ENCODE measurements at regions not wholly inside any gene's neighbourhood (a gene's known extent, or its start where the extent isn't known, plus 50 kb on each side); places are given as distances from the start of the nearest gene placed in this dataset.
A peak's percentile ranks its signal among the peaks of the same experiment; 100 is the strongest.

GRCh38 chr21:28783641-28784185 is 209.0 kb downstream of the LTN1 start:
- no peak for DNase-seq

DNA sequence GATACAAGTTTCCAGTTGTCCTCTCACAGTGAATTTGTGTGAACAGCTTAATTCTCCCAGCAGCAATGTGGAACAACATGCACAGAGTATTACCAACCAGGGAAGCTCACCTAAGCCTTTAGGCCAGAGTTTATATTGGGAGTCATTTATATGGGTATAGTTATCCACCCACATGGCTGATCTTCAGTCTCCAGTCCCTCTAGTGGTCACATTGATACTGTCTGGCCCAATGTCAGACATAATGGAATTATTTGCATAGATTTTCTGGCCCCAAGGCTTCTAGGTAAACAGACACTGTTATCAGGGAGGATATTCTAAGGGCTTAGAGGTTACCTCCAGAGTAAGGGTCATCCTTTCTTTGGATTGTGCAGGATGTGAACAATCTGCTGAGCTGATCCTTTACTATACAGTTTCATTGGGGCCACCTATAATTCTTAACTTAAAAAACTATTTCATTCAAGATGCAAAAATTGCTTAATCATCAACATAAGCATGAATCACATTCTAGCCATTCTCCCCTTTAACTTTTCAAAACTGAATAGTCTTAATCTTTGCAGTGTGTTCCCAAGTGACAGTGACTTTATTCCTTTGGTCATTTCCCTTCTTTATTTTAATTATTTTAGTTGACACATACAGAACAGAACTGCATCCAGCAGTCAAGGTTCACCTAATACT is 210.9 kb downstream of the LTN1 start:
- no peak for DNase-seq

- DNase-seq = no peak
Measured at GRCh38 chr21:28779914-28780313, 212.8 kb downstream of the LTN1 start.

DNA sequence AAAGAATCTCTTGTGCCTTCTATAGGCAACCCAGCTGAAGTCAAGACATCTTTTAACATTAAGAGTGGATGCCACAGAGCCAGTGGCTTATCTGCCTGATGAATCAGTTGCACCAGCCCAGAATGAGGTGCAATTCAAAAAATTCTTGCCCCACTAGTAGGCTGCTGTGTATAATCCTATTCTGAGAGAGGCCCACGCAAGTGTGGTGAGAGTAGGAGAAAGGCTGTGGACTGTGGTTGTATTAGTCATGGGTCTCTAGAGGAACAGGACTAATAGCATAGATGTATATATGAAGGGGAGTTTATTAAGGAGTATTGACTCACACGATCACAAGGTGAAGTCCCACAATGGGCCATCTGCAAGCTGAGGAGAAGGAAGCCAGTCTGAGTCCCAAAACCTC is 216.4 kb downstream of the LTN1 start:
- DNase-seq = peak; percentile 23 to 45

GRCh38 chr21:28775071-28775470 is 217.6 kb downstream of the LTN1 start:
- no peak for DNase-seq

GRCh38 chr21:28773036-28773435 is 219.6 kb downstream of the LTN1 start:
- no peak for DNase-seq

DNA sequence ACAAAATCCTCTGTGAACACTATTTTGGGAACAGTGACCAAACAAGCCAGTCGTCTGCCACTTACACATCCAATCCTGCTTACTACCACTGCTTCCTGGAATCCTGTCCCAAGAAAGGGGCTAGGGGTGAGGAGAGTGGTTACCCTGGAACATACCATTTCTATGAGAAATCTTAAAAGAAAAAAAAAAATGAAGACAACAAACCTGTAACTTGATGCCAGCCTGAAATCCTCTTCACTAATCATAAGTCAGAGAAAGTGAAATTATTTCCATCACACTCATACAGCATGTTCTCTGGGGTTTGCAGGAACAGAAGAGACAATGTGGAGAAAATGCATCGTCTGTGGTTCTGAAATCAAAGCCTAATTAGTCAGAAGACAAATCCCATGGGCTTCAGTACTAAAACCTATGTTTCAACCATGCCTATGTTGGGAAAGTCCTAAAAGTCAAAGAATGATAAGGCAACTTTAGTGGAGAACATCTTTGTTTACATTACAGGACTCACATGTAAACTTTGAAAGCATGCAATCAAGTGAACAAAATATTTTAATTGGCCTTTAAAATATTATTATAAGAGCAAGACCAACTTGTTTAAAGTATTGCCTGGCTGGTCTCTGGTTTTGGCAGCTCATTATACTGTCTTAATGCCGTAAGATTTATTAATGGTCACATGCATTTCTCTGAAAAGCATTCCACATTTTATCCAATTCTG is 220.7 kb downstream of the LTN1 start:
- no peak for DNase-seq

- no peak for DNase-seq
Measured at GRCh38 chr21:28770867-28771661, 221.6 kb downstream of the LTN1 start.

GRCh38 chr21:28769683-28770082 is 223.0 kb downstream of the LTN1 start:
- DNase-seq = no peak

DNA sequence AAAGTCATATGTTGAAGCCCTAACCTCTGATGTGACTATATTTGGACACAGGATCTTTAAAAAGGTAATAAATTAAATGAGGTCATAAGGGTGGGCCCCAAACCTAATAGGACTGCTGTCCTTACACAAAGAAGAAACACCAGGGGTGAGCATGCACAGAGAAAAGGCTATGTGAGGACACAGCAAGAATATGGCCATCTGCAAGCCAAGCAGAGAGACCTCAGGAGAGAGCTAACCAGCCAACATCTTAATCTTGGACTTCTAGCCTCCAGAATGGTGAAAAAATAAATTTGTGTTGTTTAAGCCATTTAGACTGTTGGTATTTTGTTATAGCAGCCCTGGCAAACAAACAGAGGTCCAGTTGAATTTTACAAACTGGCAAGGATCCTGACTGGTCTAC is 223.9 kb downstream of the LTN1 start:
- no peak for DNase-seq

- DNase-seq = no peak
Measured at GRCh38 chr21:28767523-28767922, 225.2 kb downstream of the LTN1 start.

DNA sequence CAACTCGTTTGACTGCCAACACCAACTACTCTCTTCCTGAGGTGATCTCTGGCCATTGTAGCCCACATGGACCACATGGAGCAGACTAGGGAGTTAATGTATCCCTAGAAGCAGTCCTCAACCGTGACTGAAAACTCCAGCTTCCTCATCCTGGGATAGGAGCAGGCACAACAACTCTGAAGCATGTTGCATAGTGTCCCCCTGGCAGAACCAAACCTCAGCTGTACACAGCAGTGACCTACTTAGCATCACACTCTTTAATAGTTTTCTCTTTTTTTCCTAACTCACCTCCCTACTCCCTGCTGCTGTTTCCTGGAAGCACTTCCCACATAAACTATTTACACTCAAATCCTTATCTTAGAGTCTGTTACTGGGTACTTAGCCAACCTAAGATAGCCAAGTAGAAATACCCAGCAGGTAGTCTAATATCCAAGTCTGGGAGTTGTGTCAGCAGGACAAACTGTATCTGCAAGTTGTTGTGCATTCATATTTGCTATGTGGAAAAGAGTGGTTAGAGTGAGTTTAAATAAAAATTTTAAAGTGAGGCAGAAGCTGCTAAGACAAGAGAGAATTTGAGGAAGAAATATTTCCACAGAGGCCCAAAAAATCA is 228.8 kb downstream of the LTN1 start:
- no peak for DNase-seq

DNA sequence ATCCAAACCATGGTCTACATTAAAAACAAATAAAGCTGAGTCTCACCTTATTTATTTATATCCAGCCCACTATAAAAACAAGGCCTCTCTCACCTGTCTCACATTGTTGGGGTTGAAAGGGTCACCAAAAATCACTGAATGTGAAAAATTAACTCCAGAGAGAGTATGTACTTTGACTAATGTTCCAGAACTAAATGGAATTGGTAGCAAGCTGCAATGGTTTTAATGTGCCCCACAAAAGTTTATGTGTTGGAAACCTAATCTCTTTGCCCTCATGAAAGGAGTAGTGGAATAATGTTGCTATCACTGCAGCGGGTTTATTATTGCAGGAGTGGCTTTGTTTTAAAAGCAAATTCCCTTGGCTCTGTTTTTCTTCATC is 230.3 kb downstream of the LTN1 start:
- no peak for DNase-seq

DNA sequence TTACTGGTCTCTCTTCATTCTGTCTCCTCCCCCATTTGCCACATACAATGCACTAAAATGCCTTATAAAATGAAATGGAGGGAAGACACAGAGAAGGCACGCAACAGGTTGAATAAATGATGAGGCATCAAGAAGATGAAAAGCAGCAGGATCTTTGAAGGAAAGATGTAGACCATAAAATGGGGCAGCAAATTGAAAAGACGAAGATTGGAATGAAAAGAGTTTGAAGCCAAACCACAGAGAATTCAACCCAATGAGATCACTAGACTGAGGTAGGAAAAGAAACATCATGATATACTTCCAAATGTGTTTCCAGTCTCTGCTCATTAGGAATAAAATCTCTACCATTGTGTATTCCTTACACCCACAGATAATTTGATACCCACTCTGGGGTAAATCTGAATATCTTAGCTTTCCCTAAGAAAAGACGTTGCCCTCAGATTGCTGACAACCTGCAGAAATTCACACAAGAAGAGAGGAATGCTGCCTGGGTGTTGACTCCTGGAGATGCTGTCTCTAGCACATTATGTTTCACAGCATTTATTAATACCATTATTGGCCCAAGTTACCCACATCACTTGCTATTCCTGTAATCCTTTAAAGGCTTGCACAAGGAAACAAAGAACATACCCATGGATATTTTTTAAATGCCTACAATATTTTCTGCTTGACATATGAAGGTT is 230.9 kb downstream of the LTN1 start:
- no peak for DNase-seq

DNA sequence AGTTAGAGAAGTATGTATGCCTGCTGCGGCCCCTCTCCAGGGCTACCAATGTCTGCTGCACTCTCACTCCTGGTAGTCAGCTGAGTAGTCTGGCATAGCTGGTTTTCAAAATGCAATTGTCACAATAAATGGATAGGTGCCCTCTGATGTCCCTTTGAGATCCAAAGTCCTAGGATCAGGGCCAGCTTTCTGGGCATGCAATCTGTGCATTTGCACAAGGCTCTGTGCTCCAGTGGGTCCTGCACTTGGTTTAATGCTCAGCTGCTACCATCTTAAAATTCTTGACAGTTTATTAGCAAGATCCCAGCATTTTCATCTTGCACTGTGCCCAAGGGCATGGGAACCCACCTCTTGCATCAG is 233.8 kb downstream of the LTN1 start:
- no peak for DNase-seq

DNA sequence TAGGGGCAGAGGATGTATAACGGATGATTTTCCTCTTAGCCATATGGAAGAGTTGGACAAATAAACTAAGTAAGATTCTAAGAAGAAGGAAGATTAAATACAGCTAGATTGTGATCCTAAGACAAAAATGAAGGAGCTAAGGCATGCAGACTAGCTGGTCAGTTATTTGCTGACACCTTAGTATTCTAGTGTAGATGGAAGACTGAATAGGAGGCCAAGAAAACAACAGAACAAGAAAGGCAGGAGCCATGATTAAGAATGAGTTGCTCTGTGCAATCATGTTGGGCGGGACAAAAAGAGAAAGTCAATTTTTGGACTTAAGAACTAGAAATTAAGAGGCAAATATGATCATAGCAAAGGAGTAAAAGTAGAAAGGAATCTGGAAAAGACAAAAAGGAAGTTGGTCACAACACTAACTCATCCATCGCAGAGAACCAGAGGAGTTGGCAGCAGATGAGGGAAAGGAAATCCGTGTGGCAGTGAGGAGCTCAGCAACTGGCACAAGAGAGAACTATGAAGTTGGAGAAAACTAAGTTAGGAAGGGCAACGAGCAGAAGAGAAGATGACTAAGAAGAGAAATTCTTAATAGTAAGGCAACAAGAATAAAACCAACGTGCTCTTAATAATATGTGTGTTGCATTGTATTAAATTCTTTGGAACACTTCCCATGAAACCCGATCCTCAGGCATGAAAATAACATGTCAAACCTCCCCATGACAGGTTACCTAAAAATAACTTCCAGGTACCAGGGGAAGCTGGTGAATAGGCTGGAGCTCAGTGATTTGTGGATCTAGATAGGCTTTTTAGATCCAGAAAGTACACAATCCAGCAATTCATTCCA is 234.4 kb downstream of the LTN1 start:
- DNase-seq = no peak

- DNase-seq = no peak
Measured at GRCh38 chr21:28754862-28755261, 237.8 kb downstream of the LTN1 start.

- no peak for DNase-seq
Measured at GRCh38 chr21:28754127-28754611, 238.5 kb downstream of the LTN1 start.

DNA sequence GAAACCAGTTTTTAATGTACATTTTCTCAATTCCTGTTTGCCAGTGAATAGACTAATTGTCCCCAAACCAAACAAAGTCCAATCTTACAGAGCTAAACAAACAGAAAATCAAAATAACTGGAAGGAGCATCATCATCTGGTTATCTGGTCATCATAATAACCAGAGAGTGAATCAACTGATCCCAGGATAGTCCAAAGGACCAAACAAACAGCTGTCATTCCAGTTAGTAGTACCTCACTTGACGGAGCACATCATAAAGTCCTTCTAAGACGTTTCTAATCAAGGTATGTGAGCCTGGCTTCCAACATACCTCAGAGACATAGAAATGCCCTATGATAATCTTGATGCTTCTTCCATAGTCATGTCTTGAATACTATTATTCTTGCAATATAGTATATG is 240.5 kb downstream of the LTN1 start:
- no peak for DNase-seq

GRCh38 chr21:28751176-28751575 is 241.5 kb downstream of the LTN1 start:
- DNase-seq = no peak

DNA sequence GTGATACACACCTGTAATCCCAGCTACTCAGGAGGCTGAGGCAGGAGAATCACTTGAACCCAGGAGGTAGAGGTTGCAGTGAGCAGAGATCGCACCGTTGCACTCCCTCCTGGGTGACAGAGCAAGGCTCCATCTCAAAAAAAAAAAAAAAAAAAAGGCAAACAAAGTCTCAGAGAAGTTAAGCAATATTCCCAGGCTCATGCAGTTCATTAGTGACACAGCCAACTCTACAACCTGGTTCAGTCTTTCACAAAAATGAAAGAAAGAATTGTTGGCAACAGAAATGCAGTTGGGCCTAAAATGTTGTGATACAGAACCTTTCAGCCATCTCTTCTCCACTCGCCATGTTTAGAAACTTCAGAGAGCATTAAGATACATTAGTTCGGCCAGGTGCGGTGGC is 242.1 kb downstream of the LTN1 start:
- no peak for DNase-seq

GRCh38 chr21:28749536-28749935 is 243.1 kb downstream of the LTN1 start:
- DNase-seq = no peak
